Activated CD4-positive, alpha-beta T cell treated with anti-CD3 and anti-CD28 coated beads for 1 hour (primary cell): ENCODE measurements at regions not wholly inside any gene's neighbourhood (a gene's known extent, or its start where the extent isn't known, plus 50 kb on each side); places are given as distances from the start of the nearest gene placed in this dataset.

ENCODE experiments used
- DNase-seq: peaks from one replicate; pipeline ENCODE4 v3.0.0-alpha.2; 2020

GRCh38 chr21:31403596-31404333 lies 59.7 kb upstream of the TIAM1 start:
- no peak for DNase-seq

DNA sequence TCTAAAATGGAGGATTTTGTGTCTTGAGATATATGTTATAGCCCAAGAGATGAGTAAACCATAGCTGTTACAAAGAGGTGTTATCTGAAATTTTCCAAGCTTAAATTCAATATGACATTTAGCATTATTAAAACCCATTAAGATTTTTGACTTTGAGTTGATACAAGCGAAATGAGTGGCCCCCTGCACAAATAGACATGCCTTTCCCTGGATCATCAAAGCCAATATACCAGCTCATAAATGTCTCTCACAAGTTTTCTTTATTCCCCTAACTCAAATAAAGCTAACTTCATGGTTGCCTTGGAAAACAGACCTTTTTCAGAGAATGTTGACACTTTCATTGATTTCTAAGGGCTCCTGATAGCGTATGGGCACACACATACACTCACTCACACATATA lies 55.5 kb upstream of the TIAM1 start:
- no peak for DNase-seq

DNA sequence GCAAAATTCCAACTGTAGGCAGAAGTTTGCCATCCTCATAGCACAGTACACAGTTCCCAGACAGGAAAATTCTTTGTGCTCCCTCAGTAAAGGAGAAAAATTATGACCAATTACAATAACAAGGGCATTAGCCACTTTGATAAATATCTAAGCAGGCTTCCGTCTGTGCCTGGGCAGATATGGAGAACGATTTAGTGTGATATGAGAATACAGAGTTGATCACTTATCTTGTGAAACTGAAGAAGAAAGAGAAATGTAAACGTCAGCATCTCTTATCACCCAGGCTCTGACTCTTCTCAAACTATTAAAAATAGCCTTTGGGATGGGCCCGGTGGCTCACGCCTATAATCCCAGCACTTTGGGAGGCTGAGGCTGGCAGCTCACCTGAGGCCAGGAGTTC lies 54.5 kb upstream of the TIAM1 start:
- DNase-seq = no peak

DNA sequence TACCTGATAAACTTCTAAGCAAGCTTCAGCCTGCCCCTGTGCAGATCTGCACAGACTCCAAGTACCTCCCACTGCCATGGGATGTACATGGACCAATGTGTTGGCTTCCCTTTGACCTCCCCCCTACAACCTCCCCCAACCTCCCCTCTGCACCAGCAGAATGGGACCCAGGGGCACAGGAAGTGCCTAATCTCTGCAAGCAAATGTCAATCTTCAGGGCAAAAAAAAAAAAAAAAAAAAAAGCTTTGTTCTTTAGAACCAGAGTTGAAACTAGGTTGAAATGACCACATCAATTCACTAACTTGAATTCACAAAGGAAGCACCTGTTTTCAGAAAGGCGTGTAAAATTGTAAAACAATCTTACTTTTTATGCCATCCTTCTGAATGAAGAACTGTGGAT lies 53.9 kb upstream of the TIAM1 start:
- no peak for DNase-seq

DNA sequence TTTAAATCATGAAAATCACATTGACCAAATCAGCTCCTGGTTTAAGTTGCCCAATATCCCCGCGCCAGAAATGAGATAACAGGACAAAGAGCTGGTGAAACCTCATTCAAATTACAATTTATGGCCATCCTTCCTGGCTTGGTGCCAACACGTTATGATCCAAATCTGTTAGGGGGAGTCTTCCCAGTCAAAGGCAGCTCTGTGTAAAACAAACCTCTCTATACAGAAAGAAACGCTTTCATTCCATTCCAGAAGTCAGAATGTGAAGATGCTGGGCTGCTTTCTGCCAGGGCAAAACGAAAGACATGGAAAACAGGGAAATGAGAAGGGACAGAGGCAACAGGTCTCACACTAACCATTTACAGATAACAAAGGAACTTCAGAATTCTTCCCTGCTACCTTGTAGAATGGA lies 53.5 kb upstream of the TIAM1 start:
- no peak for DNase-seq

GRCh38 chr21:31397030-31397429 lies 53.0 kb upstream of the TIAM1 start:
- DNase-seq = no peak

GRCh38 chr21:31396399-31396798 lies 52.3 kb upstream of the TIAM1 start:
- DNase-seq = no peak

DNA sequence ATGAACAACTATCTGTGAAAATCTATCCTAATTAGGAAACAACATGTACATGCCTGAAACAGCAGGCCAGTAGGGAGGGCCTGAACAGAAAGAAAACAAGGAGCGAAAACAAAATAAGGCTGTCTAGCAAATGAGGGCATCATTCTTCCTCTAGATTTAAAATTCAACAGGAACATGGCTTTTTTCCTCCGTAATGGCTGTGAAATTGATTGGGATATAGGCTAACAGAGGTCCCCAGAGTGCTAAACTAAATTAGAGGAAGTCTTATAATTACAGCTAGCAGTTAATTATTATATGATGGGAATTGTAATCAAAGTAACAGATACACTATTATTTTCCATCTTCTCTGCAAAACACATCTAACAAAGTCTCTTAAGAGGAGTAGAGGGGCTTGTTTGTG lies 51.7 kb upstream of the TIAM1 start:
- DNase-seq = no peak

DNA sequence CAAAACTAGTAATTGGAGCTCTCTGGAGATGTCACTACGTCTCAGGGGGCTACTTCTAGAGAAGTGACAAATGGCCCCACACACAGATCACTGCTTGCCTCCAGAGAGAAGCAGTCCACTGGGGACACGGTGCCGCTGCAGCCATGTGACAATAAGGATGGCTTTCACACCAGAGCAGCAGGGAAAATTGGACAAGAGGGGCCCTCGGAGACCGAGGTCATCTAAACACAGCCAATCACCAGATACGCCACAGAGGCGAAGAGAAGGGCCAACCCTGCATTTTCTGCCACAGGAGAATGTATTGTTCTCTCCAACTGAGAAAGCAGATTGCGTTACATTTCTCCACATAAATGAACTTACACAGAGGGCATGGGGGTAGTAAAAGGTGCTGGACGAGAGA lies 51.2 kb upstream of the TIAM1 start:
- no peak for DNase-seq

- DNase-seq = no peak
These were observed 50.2 kb upstream of the TIAM1 start for GRCh38 chr21:31394309-31394708.
